ENCODE measurements at regions not wholly inside any gene's neighbourhood (a gene's known extent, or its start where the extent isn't known, plus 50 kb on each side); places are given as distances from the start of the nearest gene placed in this dataset.

DNA sequence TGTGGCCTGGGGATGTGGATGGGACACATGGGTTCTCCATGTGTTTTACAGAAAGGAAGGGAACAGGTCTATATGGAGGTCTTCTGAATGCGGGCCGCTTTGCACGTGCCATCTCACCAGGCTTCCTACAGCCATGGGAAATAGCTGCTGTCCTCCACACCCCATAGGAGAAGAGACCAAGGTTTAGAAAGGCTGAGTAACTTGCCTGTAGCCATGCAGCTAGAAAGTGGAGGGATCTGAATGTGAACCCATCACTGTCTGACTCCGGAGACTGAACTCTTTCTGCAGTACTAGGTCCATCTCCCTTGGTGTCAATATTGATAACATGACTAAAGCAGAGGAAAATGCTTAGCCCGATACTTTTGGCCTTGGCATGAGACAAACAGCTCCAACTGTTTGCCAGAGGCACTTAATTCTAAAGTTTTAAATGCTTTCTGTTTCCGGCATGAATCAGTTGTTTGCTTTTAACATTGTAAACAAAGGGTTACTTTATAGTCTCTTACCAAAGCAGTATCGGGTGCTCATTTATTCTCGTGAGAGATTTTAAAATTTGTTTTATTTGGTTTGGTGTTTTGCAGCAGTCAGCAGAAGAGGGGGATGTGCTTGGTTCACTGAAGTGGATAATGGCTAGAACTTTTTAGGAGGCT is 64.8 kb upstream of the LOXL4 start:
- TF ChIP-seq, protein P1, sequence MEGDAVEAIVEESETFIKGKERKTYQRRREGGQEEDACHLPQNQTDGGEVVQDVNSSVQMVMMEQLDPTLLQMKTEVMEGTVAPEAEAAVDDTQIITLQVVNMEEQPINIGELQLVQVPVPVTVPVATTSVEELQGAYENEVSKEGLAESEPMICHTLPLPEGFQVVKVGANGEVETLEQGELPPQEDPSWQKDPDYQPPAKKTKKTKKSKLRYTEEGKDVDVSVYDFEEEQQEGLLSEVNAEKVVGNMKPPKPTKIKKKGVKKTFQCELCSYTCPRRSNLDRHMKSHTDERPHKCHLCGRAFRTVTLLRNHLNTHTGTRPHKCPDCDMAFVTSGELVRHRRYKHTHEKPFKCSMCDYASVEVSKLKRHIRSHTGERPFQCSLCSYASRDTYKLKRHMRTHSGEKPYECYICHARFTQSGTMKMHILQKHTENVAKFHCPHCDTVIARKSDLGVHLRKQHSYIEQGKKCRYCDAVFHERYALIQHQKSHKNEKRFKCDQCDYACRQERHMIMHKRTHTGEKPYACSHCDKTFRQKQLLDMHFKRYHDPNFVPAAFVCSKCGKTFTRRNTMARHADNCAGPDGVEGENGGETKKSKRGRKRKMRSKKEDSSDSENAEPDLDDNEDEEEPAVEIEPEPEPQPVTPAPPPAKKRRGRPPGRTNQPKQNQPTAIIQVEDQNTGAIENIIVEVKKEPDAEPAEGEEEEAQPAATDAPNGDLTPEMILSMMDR (IDR thresholded peaks at IDR 0.05; ENCODE audit: low read depth, low read length), result no peak
- no peaks in the 10 kb centered on the region for H3K27me3 ChIP-seq (ENCODE audit: insufficient read depth, low read depth, severe bottlenecking)
- peaks cover 8% of the 10 kb centered on the region for H3K9me3 ChIP-seq (ENCODE audit: severe bottlenecking)
- no peak for DNase-seq
- H3K27ac ChIP-seq, result no peak overlapping the region
- H3K4me3 ChIP-seq (ENCODE audit: low read depth, low read length), result no peak overlapping the region
- H3K36me3 ChIP-seq, result no peaks in the 10 kb centered on the region

DNA sequence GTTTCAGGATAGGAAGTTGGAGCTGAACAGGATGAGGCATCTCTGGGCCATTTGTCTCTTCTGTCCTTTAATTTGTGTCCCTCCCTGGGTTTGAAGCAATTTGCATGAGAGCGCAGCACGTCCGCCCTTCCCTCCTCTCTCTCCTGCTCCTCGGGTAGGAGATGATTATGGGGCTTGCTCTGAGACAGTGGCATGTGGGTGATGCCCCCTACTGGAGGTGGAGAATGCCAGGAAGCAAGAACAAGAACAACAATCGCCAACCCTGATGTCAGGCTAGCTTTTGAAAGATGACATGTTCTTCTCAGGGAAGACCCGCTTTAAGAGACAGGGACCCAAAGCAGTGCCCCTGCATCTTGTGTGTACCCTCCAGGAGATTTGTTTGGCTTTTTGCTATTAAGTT is 63.9 kb upstream of the LOXL4 start:
- H3K36me3 ChIP-seq, result no peaks in the 10 kb centered on the region
- TF ChIP-seq, protein P1 (IDR thresholded peaks at IDR 0.05; ENCODE audit: low read depth, low read length), result peak; percentile 85
- no peaks in the 10 kb centered on the region for H3K27me3 ChIP-seq (ENCODE audit: insufficient read depth, low read depth, severe bottlenecking)
- DNase-seq, result peak; percentile 61
- no peak overlapping the region for H3K4me3 ChIP-seq (ENCODE audit: low read depth, low read length)
- H3K9me3 ChIP-seq (ENCODE audit: severe bottlenecking), result peaks cover 8% of the 10 kb centered on the region
- no peak overlapping the region for H3K27ac ChIP-seq

DNA sequence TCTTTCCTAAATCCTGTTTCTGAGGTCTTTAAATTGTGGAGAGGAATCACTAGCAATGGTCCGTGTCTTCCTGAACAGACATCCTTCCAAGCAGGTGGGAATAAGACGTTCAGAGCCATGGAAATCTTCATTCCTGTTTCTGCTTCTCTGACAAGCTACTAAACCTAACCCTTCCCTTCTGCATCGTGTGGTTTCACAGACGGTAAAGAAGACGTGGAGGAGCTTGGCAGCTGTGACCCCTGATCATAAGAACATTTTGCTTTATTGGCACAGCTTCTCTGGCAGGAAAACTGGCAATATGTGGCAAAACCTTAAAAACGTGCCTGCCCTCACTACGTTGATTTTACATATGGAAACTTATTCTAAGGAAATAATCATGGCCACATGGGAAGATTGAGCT is 63.0 kb upstream of the LOXL4 start:
- Histone ChIP-seq H3K27ac (no peak overlapping the region), H3K4me3 (ENCODE audit: low read depth, low read length) (no peak overlapping the region), H3K36me3 (no peaks in the 10 kb centered on the region), H3K27me3 (ENCODE audit: insufficient read depth, low read depth, severe bottlenecking) (no peaks in the 10 kb centered on the region), H3K9me3 (ENCODE audit: severe bottlenecking) (peaks cover 8% of the 10 kb centered on the region)
- TF ChIP-seq, protein P1 (IDR thresholded peaks at IDR 0.05; ENCODE audit: low read depth, low read length), result no peak
- DNase-seq, result no peak

DNA sequence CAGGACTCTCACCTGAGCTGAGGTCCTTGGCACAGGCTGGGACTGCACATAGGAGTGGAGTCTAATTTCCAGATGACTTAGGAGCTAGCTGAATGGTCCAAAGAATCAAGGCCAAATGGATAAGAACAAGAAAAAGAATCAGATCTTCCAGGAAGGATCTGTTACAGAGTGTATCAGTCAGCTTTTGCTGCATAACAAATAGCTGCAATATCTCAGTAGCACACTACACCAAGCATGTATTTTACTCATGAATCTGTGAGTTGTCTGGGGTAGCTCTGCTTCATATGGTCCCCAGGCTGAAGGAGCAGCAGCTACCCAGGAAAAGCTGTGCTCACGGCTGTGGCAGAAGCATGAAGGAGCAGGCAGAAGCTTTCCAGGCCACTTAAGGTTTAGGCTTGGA is 60.6 kb upstream of the LOXL4 start:
- H3K9me3 ChIP-seq (ENCODE audit: severe bottlenecking), result peaks cover 8% of the 10 kb centered on the region
- TF ChIP-seq, protein P1 (IDR thresholded peaks at IDR 0.05; ENCODE audit: low read depth, low read length), result no peak
- H3K4me3 ChIP-seq (ENCODE audit: low read depth, low read length), result no peak overlapping the region
- H3K27me3 ChIP-seq (ENCODE audit: insufficient read depth, low read depth, severe bottlenecking), result no peaks in the 10 kb centered on the region
- H3K36me3 ChIP-seq, result no peaks in the 10 kb centered on the region
- H3K27ac ChIP-seq, result no peak overlapping the region
- no peak for DNase-seq

DNA sequence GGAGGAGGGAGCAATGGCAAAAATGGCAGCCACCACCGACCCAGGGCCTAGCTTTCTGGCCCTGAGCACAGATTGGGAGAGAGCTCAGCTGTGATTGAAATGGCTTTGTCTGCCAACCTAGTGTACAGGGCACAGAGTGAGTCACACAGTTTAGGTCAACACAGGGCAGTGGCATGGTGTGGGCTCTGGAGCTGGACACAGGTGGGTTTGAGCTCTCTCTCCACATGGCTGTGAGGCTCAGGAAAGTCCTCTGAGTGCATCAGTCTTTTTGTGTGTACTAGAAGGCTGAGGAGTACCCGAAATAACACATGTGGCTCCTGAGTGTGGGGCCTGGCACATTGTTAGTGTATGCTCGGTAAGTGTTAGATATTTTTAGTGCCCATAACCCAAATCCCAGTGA is 60.2 kb upstream of the LOXL4 start:
- H3K27me3 ChIP-seq (ENCODE audit: insufficient read depth, low read depth, severe bottlenecking), result no peaks in the 10 kb centered on the region
- H3K27ac ChIP-seq, result no peak overlapping the region
- TF ChIP-seq, protein P1 (IDR thresholded peaks at IDR 0.05; ENCODE audit: low read depth, low read length), result no peak
- no peak overlapping the region for H3K4me3 ChIP-seq (ENCODE audit: low read depth, low read length)
- H3K9me3 ChIP-seq (ENCODE audit: severe bottlenecking), result peaks cover 8% of the 10 kb centered on the region
- no peaks in the 10 kb centered on the region for H3K36me3 ChIP-seq
- no peak for DNase-seq

DNA sequence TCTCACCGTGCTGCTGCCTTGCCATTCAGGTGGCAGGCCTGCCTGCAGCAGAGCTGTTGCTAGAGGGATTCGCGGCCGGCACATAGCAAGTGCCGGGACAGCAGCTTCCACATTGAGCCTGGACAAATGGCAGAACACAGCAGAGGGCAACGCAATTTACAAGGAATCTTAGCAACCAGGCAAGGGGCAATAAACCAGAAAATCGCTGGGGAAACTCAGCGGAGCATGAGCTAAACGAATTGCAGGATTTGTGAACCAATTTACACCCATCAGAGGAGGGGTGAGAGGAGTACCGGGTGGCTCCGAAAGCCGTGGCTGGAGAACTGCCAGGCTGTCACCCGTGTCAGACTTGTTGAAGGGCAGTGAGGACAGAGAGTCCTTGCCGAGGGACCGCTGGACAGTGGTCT is 58.6 kb upstream of the LOXL4 start:
- H3K9me3 ChIP-seq (ENCODE audit: severe bottlenecking), result peaks cover 8% of the 10 kb centered on the region
- no peak overlapping the region for H3K27ac ChIP-seq
- TF ChIP-seq, protein P1 (IDR thresholded peaks at IDR 0.05; ENCODE audit: low read depth, low read length), result no peak
- no peaks in the 10 kb centered on the region for H3K27me3 ChIP-seq (ENCODE audit: insufficient read depth, low read depth, severe bottlenecking)
- H3K4me3 ChIP-seq (ENCODE audit: low read depth, low read length), result no peak overlapping the region
- H3K36me3 ChIP-seq, result no peaks in the 10 kb centered on the region
- DNase-seq, result no peak
